ENCODE measurements at regions not wholly inside any gene's neighbourhood (a gene's known extent, or its start where the extent isn't known, plus 50 kb on each side); places are given as distances from the start of the nearest gene placed in this dataset.

DNA sequence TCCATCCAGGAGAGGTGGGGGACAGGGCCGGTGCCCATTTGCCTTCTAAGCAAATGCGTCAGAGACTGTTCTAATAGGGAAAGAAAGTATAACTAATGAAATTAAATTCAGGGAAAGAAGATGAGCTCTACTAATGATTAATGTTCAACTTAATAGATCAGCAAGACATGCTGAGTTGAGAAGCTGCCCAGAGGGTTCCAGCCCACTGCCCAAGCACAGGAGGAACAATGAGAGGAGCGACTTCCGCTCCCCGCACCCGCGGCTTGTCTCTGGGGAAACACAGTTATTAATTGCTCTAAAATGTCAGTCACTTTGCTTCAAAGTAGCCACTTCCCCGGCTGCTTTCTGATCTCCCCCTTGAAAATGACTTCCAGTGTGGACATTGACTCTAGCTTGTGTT lies 331.3 kb downstream of the UQCRFS1 start:
- Mint-ChIP-seq H3K9me3 (no peaks in the 10 kb centered on the region), H3K4me1 (ENCODE audit: low read depth) (no peaks in the 10 kb centered on the region), H3K27ac (no peak overlapping the region), H3K27me3 (ENCODE audit: low read depth) (peaks cover 5% of the 10 kb centered on the region), H3K36me3 (ENCODE audit: low read depth) (no peaks in the 10 kb centered on the region), H3K4me3 (no peak overlapping the region)

GRCh38 chr19:28880735-28881401 lies 332.1 kb downstream of the UQCRFS1 start:
- H3K27me3 Mint-ChIP-seq (ENCODE audit: low read depth) = peaks cover 5% of the 10 kb centered on the region
- no peaks in the 10 kb centered on the region for H3K36me3 Mint-ChIP-seq (ENCODE audit: low read depth)
- no peaks in the 10 kb centered on the region for H3K4me1 Mint-ChIP-seq (ENCODE audit: low read depth)
- H3K9me3 Mint-ChIP-seq = no peaks in the 10 kb centered on the region
- no peak overlapping the region for H3K27ac Mint-ChIP-seq
- H3K4me3 Mint-ChIP-seq = no peak overlapping the region

DNA sequence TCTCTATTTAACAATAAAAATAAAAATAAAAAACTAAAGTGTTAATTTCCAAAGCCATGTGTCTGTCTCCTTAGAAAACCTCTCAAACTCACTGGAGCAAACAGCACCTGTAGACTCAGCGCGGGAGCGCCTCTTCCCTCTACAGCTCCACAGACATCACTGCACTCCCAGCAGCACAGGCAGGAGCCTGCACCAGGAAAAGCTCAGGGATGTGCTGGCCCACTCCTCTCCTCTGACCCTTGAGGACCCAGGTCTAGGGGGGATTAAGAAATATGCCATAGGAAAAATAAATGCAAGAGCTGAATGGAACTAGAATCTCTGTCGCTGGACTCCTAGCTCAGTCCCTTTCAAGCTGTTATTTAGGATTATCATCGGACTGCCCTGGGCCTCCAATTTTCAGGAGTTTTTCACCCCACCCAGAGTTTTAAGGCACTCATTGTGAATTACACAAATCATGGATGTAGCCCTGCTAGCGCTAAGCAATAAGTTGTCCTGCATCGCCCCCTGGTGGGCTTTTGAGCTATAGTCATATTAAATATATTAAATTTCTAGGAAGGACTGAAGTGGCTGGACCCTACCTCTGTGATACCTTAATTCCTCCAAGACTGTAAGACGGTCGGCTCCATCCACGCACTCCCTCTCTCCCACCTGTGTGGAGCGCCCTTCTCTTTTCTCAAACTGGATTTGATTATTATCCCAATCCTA lies 333.9 kb downstream of the UQCRFS1 start:
- Mint-ChIP-seq H3K4me3 (no peak overlapping the region), H3K36me3 (ENCODE audit: low read depth) (no peaks in the 10 kb centered on the region), H3K27ac (no peak overlapping the region), H3K27me3 (ENCODE audit: low read depth) (peaks cover 5% of the 10 kb centered on the region), H3K4me1 (ENCODE audit: low read depth) (no peaks in the 10 kb centered on the region), H3K9me3 (no peaks in the 10 kb centered on the region)

DNA sequence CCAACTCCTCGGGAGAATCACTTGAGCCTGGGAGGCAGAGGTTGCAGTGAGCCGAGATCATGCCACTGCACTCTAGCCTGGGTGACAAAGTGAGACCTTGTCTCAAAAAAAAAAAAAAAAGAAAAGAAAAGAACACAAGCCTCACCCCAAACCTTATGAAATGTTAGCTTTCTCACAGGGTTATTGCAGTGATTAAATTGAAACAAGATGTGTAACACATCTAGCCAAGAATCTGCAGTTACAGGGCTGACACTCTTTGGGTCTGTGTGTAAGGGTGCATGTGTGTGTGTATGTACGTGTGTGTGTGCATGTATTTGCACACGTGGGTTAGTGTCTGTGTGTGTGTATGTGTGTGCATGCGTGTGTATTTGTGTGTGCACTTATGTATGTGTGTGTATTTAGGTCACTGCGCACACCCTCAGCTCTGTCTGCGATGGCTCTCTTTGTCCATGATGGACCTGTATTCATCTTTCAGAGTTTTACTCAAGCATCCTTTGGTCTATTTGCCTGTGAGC lies 336.3 kb downstream of the UQCRFS1 start:
- Mint-ChIP-seq H3K27ac (no peak overlapping the region), H3K4me1 (ENCODE audit: low read depth) (no peaks in the 10 kb centered on the region), H3K9me3 (no peaks in the 10 kb centered on the region), H3K36me3 (ENCODE audit: low read depth) (no peaks in the 10 kb centered on the region), H3K4me3 (no peak overlapping the region), H3K27me3 (ENCODE audit: low read depth) (peaks cover 5% of the 10 kb centered on the region)

DNA sequence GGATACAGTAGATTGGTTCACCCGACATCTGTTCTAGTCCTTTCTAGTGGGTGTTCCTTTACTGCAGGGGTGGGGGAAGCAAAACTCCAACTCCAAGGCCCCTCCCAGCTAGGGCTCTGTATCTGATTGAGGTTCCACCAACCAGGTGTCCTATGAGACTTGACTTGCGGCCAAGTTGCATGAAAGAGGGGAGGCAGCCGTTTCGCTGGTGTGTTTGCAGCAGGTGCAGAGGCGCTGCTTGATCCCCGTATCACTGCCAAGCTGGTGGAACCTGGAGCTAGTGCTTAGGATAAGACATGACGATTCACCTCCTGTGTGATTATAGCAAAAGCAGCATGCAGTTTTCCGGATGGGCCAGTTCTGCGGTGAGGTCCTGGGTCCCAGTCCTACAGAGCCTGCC lies 338.2 kb downstream of the UQCRFS1 start:
- Mint-ChIP-seq H3K9me3 (no peaks in the 10 kb centered on the region), H3K36me3 (ENCODE audit: low read depth) (no peaks in the 10 kb centered on the region), H3K4me1 (ENCODE audit: low read depth) (no peaks in the 10 kb centered on the region), H3K27ac (no peak overlapping the region), H3K27me3 (ENCODE audit: low read depth) (peaks cover under 1% of the 10 kb centered on the region), H3K4me3 (no peak overlapping the region)

DNA sequence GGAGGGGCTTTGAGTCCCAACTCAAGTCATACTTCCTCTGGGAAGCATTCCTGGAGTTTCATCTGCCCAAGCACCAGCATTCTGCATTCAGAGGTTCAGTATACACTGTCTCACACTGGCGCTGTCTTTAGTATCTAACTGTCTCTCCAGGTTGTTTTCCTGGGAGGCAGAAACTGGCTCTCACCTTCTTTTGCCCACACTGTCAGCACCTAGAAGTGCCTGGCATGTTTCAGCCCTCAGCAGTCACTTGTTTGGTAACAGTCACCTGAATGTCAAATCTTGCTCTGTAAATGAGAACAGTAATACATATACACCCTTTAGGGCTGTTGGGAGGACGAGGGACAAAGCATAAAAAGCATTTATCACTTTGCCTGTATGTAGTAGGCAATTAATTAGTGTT lies 339.6 kb downstream of the UQCRFS1 start:
- H3K9me3 Mint-ChIP-seq = no peaks in the 10 kb centered on the region
- H3K27me3 Mint-ChIP-seq (ENCODE audit: low read depth) = no peaks in the 10 kb centered on the region
- no peak overlapping the region for H3K27ac Mint-ChIP-seq
- no peaks in the 10 kb centered on the region for H3K36me3 Mint-ChIP-seq (ENCODE audit: low read depth)
- no peaks in the 10 kb centered on the region for H3K4me1 Mint-ChIP-seq (ENCODE audit: low read depth)
- no peak overlapping the region for H3K4me3 Mint-ChIP-seq

DNA sequence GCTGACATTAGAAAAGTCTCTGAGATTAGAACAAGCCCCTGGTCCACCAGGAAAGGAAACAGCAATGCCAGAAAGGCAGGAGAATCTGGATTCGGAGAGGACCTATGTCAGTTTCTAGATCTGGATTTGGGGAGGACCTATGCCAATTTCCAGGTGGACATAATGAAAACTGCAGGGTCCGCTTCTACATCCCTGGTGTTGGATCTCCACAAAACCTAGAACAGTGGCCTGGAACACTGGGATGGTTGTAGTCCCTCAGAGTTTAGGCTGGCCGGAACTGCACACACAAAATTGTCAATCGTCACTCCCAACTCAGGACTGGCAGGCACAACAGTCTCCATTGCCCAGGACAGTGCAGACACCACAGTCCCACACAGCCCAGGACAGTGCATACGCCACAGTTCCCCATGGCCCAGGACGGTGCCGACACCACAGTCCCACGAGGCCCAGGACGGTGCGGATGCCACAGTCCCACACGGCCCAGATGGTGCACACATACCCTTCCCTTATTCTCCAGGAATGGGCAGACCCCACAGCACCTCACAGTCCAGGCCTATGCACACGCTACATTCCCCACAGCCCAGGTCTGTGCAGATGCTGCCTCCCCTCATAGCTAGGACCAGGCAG lies 341.7 kb downstream of the UQCRFS1 start:
- no peaks in the 10 kb centered on the region for H3K4me1 Mint-ChIP-seq (ENCODE audit: low read depth)
- H3K9me3 Mint-ChIP-seq = no peaks in the 10 kb centered on the region
- no peak overlapping the region for H3K4me3 Mint-ChIP-seq
- H3K27me3 Mint-ChIP-seq (ENCODE audit: low read depth) = no peaks in the 10 kb centered on the region
- no peaks in the 10 kb centered on the region for H3K36me3 Mint-ChIP-seq (ENCODE audit: low read depth)
- H3K27ac Mint-ChIP-seq = no peak overlapping the region

DNA sequence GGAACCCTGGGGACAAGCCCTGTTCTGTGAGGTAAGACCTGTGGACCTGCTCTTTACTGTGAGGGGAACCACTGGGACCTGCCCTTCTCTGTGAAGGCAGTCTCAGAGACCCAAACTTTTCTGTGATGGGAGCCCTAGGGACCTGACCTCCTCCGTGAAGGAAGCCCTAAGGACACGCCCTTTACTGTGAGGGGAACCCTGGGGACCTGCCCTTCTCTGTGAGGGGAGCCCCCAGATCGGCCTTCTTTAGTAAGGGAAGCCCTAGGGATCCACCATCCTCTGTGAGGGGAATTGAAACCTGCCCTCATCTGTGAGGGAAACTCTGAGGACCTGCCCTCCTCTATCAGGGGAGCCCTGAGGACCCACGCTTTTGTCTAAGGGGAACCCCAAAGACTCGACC lies 343.5 kb downstream of the UQCRFS1 start:
- Mint-ChIP-seq H3K9me3 (no peaks in the 10 kb centered on the region), H3K27me3 (ENCODE audit: low read depth) (no peaks in the 10 kb centered on the region), H3K4me1 (ENCODE audit: low read depth) (no peaks in the 10 kb centered on the region), H3K4me3 (no peak overlapping the region), H3K27ac (no peak overlapping the region), H3K36me3 (ENCODE audit: low read depth) (no peaks in the 10 kb centered on the region)

- Mint-ChIP-seq H3K36me3 (ENCODE audit: low read depth) (no peaks in the 10 kb centered on the region), H3K4me1 (ENCODE audit: low read depth) (no peaks in the 10 kb centered on the region), H3K4me3 (no peak overlapping the region), H3K27me3 (ENCODE audit: low read depth) (no peaks in the 10 kb centered on the region), H3K27ac (no peak overlapping the region), H3K9me3 (no peaks in the 10 kb centered on the region)
Observed at GRCh38 chr19:28868836-28869235, 344.1 kb downstream of the UQCRFS1 start.

DNA sequence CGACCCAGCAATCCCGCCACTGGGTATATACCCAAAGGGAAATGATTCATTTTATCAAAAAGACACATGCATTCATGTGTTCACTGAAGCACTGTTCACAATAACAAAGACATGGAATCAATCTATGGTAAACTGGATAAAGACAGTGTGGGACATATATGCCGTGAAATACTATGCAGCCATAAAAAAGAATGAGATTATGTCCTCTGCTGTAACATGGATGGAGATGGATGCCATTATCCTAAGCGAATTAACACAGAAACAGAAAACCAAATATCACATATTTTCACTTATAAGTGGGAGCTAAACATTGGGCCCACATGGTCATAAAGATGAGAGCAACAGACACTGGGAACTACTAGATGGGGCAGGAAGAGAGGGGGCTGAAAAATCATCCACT lies 345.0 kb downstream of the UQCRFS1 start:
- Mint-ChIP-seq H3K36me3 (ENCODE audit: low read depth) (no peaks in the 10 kb centered on the region), H3K4me1 (ENCODE audit: low read depth) (no peaks in the 10 kb centered on the region), H3K9me3 (no peaks in the 10 kb centered on the region), H3K27ac (no peak overlapping the region), H3K4me3 (no peak overlapping the region), H3K27me3 (ENCODE audit: low read depth) (no peaks in the 10 kb centered on the region)

GRCh38 chr19:28864577-28865042 lies 348.3 kb downstream of the UQCRFS1 start:
- Mint-ChIP-seq H3K27ac (no peak overlapping the region), H3K4me1 (ENCODE audit: low read depth) (peaks cover 2% of the 10 kb centered on the region), H3K4me3 (no peak overlapping the region), H3K9me3 (no peaks in the 10 kb centered on the region), H3K36me3 (ENCODE audit: low read depth) (no peaks in the 10 kb centered on the region), H3K27me3 (ENCODE audit: low read depth) (no peaks in the 10 kb centered on the region)

GRCh38 chr19:28864024-28864503 lies 348.9 kb downstream of the UQCRFS1 start:
- Mint-ChIP-seq H3K4me3 (no peak overlapping the region), H3K9me3 (no peaks in the 10 kb centered on the region), H3K4me1 (ENCODE audit: low read depth) (peaks cover 2% of the 10 kb centered on the region), H3K36me3 (ENCODE audit: low read depth) (no peaks in the 10 kb centered on the region), H3K27me3 (ENCODE audit: low read depth) (no peaks in the 10 kb centered on the region), H3K27ac (no peak overlapping the region)

- H3K27ac Mint-ChIP-seq = no peak overlapping the region
- no peak overlapping the region for H3K4me3 Mint-ChIP-seq
- no peaks in the 10 kb centered on the region for H3K27me3 Mint-ChIP-seq (ENCODE audit: low read depth)
- H3K4me1 Mint-ChIP-seq (ENCODE audit: low read depth) = peaks cover 2% of the 10 kb centered on the region
- no peaks in the 10 kb centered on the region for H3K36me3 Mint-ChIP-seq (ENCODE audit: low read depth)
- no peaks in the 10 kb centered on the region for H3K9me3 Mint-ChIP-seq
Observed at GRCh38 chr19:28862238-28862637, 350.7 kb downstream of the UQCRFS1 start.

GRCh38 chr19:28859811-28860210 lies 353.1 kb downstream of the UQCRFS1 start:
- no peaks in the 10 kb centered on the region for H3K9me3 Mint-ChIP-seq
- no peak overlapping the region for H3K4me3 Mint-ChIP-seq
- H3K4me1 Mint-ChIP-seq (ENCODE audit: low read depth) = peaks cover 2% of the 10 kb centered on the region
- peaks cover 3% of the 10 kb centered on the region for H3K27me3 Mint-ChIP-seq (ENCODE audit: low read depth)
- no peak overlapping the region for H3K27ac Mint-ChIP-seq
- H3K36me3 Mint-ChIP-seq (ENCODE audit: low read depth) = no peaks in the 10 kb centered on the region

DNA sequence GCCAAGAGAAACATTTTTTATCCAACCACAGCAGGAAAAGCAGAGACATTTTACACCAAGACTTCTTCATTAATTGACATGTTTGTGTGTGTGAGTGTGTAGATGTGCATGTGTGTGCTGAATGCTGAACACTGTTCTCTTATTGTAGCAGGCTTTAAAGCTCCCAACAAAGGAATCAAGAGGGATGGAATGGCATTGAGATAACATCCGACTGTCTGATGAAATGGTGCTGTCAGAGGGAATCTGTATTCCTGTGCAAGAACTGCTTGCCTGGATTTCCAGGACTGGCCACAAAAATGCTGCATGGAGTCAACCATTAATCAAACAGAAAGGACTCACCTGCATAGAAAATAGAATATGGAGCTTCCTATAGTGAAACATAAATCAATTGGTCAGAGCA lies 354.0 kb downstream of the UQCRFS1 start:
- Mint-ChIP-seq H3K27me3 (ENCODE audit: low read depth) (peaks cover 3% of the 10 kb centered on the region), H3K9me3 (no peaks in the 10 kb centered on the region), H3K27ac (no peak overlapping the region)

More for the DNA sequence above, 354.0 kb downstream of the UQCRFS1 start:
- no peak overlapping the region for H3K4me3 Mint-ChIP-seq
- peaks cover 2% of the 10 kb centered on the region for H3K4me1 Mint-ChIP-seq (ENCODE audit: low read depth)
- H3K36me3 Mint-ChIP-seq (ENCODE audit: low read depth) = no peaks in the 10 kb centered on the region
